HEK293T (cell line): ENCODE measurements at regions not wholly inside any gene's neighbourhood (a gene's known extent, or its start where the extent isn't known, plus 50 kb on each side); places are given as distances from the start of the nearest gene placed in this dataset.

ENCODE experiments used
- ARNT ChIP-seq: fragments of 450-650 bp; IDR thresholded peaks from 2 replicates; pipeline ENCODE4 v1.6.1; 2017; ENCODE audit warnings: mild to moderate bottlenecking
- CTBP1 ChIP-seq: fragments of 450-650 bp; IDR thresholded peaks from 2 replicates; pipeline ENCODE4 v1.6.1; 2016; ENCODE audit warnings: borderline replicate concordance
- FOXA1 ChIP-seq: fragments of 450-650 bp; IDR thresholded peaks from 2 replicates; pipeline ENCODE4 v1.6.1; 2016; ENCODE audit warnings: mild to moderate bottlenecking
- FOXM1 ChIP-seq: fragments of 450-650 bp; IDR thresholded peaks from 2 replicates; pipeline ENCODE4 v1.6.1; 2017; ENCODE audit warnings: mild to moderate bottlenecking, borderline replicate concordance
- HDGF ChIP-seq: fragments of 450-650 bp; IDR thresholded peaks from 2 replicates; pipeline ENCODE4 v1.6.1; 2017; ENCODE audit warnings: antibody characterized with exemption, borderline replicate concordance
- NFRKB ChIP-seq: fragments of 450-650 bp; IDR thresholded peaks from 2 replicates; pipeline ENCODE4 v1.6.1; 2016; ENCODE audit warnings: mild to moderate bottlenecking, moderate library complexity
- SP1 ChIP-seq: fragments of 450-650 bp; IDR thresholded peaks from 2 replicates; pipeline ENCODE4 v1.6.1; 2017
- ZNF384 ChIP-seq: fragments of 450-650 bp; IDR thresholded peaks from 2 replicates; pipeline ENCODE4 v1.6.1; 2016

DNA sequence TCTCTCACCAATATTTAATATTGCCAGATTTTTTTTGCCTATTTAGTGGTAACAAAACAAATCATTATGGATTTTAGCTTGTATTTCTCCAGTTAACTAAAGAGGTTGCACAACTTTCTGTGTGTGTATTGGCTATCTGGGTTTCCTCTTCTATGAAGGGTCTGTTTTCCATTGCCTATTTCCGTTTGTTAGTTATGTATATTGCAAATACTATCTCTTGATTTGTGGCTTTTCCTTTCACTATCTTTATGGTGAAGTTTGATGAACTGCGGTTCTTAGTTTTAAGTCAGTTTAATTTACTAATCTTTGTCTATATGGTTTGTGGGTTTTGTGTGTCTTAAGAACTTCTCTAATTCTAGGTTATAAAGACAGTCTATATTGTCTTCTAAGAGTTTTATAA lies 136.3 kb downstream of the CEP120 start:
- TF ChIP-seq FOXA1 (no peak), FOXM1 (no peak), SP1 (no peak), HDGF (no peak), ZNF384 (no peak), ARNT (no peak), CTBP1 (no peak), NFRKB (no peak)
